ENCODE measurements at regions not wholly inside any gene's neighbourhood (a gene's known extent, or its start where the extent isn't known, plus 50 kb on each side); places are given as distances from the start of the nearest gene placed in this dataset.
A peak's percentile ranks its signal among the peaks of the same experiment; 100 is the strongest.

- DNase-seq: no peak
Observed at GRCh38 chr4:38189445-38189844, 229.2 kb downstream of the PTTG2 start.

GRCh38 chr4:38190717-38191178, 230.6 kb downstream of the PTTG2 start:
- no peak for DNase-seq

GRCh38 chr4:38192516-38192915, 232.3 kb downstream of the PTTG2 start:
- no peak for DNase-seq

GRCh38 chr4:38193236-38193863, 233.2 kb downstream of the PTTG2 start:
- DNase-seq: no peak

- no peak for DNase-seq
Observed at GRCh38 chr4:38194047-38194602, 233.9 kb downstream of the PTTG2 start.

GRCh38 chr4:38195486-38195885, 235.3 kb downstream of the PTTG2 start:
- DNase-seq: no peak

GRCh38 chr4:38195911-38196310, 235.7 kb downstream of the PTTG2 start:
- no peak for DNase-seq

- DNase-seq: no peak
Observed at GRCh38 chr4:38202242-38202641, 242.0 kb downstream of the PTTG2 start.

- DNase-seq: no peak
Observed at GRCh38 chr4:38203609-38204008, 243.4 kb downstream of the PTTG2 start.

- no peak for DNase-seq
Observed at GRCh38 chr4:38204339-38205035, 244.3 kb downstream of the PTTG2 start.

GRCh38 chr4:38205261-38205660, 245.1 kb downstream of the PTTG2 start:
- DNase-seq: no peak

GRCh38 chr4:38207110-38207457, 246.9 kb downstream of the PTTG2 start:
- no peak for DNase-seq

- DNase-seq: no peak
Observed at GRCh38 chr4:38209654-38210053, 249.5 kb downstream of the PTTG2 start.

- peak; percentile 37 for DNase-seq
Observed at GRCh38 chr4:38210396-38211114, 250.4 kb downstream of the PTTG2 start.

GRCh38 chr4:38211885-38212284, 251.7 kb downstream of the PTTG2 start:
- DNase-seq: no peak

GRCh38 chr4:38213083-38213805, 253.0 kb downstream of the PTTG2 start:
- DNase-seq: no peak

- no peak for DNase-seq
Observed at GRCh38 chr4:38222892-38223291, 262.7 kb downstream of the PTTG2 start.

GRCh38 chr4:38223306-38223705, 263.1 kb downstream of the PTTG2 start:
- no peak for DNase-seq

GRCh38 chr4:38223782-38224236, 263.6 kb downstream of the PTTG2 start:
- no peak for DNase-seq

- DNase-seq: no peak
Observed at GRCh38 chr4:38224850-38225249, 264.7 kb downstream of the PTTG2 start.

GRCh38 chr4:38226170-38226569, 266.0 kb downstream of the PTTG2 start:
- DNase-seq: no peak

GRCh38 chr4:38230121-38230801, 270.1 kb downstream of the PTTG2 start:
- no peak for DNase-seq

Measured in NCI-H2029 treated with DMSO at 0.1 percent for 48 hours (cell line).